NCI-H2171 treated with DMSO at 0.1 percent for 48 hours (cell line): ENCODE measurements at regions not wholly inside any gene's neighbourhood (a gene's known extent, or its start where the extent isn't known, plus 50 kb on each side); places are given as distances from the start of the nearest gene placed in this dataset.
"Not testable (repeated sequence)": the region's sequence is repeated elsewhere in the genome, so short reads cannot be mapped to it uniquely, and the experiment has no call there.

ENCODE experiments used
- DNase-seq: peaks from one replicate; lab custom pipeline; 2025; lab: John Stamatoyannopoulos, UW

DNA sequence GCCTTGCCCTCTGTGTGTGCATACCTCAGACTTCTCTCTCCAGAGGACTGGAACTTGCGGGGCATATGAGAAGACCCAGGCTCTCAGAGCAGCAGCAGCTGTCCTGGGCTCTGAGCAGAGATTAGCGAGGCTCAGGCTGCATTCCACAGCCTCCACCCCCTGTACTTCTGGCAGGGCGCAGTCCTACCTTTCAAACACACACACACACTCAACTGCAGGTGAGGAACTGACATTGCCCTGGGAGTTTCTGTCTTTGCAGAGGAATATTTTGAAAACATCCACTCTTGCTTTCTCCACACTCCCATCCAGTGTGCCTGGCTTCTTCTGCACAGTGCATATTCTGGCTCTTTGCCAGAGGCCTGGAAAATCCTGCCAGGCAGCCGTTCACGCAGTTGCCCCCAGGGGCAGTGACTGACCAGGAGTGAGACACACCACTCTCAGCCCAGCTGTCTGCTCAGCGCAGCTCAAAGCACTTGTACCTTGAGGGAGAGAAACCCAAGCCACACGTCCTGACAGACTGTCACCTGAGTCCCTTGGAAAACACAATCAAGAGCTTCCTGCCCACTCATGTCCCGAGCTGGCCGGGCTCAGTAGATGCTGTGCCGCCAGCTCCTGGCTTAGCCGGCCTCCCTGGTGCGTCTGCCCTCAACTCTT, 460.8 kb downstream of the RNF144A start:
- peak; percentile 58 for DNase-seq

DNA sequence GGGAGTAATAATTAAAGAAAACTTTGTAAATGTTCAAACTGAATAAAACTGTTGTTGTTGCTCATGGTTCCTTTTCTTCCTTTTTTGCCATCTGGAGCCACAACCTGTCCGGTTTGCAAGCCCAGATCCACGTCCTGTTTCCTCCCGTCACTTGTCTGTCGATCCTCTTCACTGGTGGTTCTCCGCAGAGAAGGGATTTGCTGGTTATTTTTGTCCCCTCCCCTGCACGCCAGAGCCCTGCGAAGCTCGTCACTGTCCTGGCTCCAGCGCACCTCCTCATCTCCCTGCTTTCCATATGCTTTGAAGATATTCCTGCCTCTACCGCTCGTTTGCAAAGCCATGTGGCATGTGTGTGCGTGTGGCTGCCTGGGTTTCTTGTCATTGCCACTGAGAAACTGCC, 461.4 kb downstream of the RNF144A start:
- DNase-seq = no peak

DNA sequence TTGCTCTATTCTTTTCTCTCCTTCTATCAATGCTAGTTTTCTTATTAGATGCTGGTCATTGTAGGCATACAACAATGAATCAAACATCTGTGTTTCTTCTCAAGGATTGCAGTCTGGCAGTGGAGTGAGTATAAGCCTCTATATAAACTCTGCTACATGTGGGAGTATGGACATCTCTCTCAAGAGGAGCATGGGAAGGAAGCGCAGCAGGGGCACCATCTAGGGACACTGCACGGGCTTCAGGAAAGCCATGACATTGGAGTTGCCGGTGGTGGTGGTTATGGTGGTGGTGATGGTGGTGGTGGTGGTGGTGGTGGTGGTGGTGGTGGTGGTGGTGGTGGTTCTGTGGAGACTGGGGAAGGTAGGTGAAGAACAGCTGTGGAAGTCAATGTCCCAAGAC, 462.6 kb downstream of the RNF144A start:
- DNase-seq = no peak

DNA sequence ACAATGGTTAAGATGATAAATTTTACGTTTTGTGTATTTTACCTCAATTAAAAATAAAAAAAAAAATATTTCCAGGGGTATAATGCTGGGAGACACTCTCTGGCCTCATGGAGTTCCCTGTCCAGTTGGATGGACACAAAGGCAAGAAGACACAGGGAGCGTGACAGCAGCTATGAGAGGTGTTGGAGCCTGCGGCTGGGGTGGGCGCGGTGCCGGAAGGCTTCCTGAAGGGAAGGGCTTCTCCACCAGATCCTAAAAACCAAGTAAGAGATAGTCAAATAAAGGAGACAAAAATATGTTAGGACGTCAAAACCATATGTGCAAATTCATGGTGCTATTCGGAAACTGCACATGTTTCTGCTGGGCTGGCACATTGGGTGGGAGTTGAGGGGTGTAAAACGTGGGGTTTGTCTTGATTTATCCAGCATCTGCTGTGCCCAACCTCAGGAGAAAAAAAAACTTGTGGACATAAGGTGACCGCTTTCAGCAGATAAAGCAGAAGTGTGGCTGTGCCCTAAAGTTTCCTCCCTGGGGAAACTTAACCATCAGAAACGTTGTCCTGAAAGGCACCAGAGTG, 467.6 kb downstream of the RNF144A start:
- no peak for DNase-seq

DNA sequence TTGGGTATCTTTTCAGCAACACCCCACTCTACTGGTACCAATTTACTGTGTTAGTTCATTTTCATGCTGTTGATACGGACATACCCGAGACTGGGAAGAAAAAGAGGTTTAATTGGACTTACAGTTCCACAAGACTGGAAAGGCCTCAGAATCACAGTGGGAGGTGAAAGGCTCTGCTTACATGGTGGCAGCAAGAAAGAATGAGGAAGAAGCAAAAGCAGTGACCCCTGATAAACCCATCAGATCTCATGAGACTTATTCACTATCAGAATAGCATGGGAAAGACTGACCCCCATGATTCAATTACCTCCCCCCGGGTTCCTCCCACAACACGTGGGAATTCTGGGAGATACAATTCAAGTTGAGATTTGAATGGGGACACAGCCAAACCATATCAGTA, 473.1 kb downstream of the RNF144A start:
- DNase-seq = not testable (repeated sequence)

DNA sequence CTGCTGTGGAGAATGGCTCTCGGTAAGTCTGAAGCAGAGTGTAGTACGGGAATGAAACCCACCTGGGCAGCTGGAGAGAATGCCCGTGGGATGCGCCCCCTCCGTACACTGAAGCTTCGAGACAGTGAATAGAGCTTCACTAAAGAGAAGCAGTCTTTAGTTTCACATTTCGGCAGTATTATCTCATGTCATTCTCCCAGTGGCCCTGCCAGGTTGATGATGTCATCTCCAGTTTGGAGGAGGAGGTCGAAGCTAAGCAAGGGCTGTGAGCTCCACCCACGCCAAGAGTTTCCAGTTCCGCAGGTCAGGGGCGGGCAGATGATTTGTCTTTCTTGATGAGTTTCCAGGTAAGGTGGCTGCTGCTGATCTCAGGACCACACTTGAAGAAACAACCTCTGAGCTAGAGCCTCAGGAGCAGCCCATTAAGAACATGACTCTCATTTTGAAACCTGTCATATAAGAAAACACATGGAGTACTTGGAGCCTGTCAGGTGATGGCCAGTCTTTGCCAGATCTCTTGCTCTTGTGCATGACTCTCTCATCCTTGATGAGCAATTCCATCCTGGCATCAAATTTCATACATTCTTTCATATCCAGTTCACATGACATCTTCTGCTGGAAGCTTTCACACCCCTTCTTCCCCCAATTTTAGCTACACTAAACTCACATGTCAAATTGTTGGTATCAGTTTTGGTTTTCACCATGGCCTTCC, 475.0 kb downstream of the RNF144A start:
- DNase-seq = no peak

DNA sequence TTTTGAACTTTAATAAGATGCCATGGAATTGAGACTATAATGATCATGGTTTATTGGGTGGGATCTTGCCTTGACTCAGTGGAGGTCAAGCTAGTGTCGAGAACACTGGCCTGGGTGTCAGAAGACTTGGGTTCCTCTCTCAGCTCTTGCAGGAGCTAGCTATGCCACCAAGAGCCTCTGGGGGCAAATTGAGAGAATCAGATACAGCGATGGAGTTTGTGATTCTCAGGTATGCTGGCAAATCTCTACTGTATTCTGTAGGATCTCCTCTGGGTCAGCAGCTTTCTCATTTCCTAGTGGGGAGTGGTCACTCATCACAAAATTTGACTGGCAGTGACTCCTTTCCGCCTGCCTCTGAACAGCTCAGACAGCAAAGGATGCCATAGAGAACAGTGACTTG, 477.0 kb downstream of the RNF144A start:
- no peak for DNase-seq

DNA sequence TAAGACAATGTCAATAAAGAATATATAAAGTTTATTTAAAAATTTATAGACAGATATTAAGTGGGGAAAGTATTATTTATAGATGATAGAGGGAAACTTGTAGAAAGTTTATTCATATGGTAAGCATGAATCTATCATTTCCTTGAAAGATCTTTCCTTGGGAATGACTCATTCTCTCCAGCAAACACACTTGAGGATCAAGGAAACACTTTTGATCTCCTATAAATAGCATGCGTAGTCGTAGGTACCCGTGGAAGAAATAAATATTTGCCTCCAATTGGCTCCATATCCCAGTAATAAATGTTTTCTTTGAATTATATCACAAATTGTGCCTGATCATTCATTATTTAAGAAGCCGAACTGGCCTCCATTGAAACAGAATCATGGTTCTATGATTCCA, 483.4 kb downstream of the RNF144A start:
- no peak for DNase-seq

DNA sequence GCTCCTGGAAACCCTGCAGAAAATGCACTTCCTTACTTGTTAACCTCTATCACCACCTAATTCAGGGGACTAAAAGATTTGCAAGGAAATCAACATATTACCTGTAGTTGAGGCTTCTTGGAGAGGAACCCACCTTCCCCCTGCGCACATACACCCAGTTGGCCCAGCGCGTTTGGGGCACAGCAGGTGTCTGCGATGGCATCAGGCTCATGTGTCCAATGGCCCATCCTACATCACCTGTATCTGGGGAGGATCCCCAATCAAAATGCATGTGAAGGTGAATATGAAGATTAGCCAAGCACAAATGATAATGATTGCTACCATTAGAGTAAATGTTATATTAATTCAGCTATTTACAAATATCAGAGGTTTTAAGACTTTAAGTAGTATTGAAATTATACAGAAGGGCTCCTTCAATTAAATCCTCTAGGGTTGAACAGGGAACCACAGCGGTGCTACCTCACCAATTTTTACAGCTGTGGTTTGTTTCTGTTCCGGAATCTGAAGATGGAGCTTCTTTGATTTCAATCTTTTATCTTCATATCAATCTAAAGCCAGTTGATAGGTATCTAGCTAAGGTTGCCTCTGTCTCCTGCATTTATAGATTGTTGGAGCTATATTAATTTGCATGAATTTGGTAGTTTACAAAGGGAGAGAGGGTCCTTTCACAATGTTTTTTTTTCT, 486.0 kb downstream of the RNF144A start:
- DNase-seq = no peak

DNA sequence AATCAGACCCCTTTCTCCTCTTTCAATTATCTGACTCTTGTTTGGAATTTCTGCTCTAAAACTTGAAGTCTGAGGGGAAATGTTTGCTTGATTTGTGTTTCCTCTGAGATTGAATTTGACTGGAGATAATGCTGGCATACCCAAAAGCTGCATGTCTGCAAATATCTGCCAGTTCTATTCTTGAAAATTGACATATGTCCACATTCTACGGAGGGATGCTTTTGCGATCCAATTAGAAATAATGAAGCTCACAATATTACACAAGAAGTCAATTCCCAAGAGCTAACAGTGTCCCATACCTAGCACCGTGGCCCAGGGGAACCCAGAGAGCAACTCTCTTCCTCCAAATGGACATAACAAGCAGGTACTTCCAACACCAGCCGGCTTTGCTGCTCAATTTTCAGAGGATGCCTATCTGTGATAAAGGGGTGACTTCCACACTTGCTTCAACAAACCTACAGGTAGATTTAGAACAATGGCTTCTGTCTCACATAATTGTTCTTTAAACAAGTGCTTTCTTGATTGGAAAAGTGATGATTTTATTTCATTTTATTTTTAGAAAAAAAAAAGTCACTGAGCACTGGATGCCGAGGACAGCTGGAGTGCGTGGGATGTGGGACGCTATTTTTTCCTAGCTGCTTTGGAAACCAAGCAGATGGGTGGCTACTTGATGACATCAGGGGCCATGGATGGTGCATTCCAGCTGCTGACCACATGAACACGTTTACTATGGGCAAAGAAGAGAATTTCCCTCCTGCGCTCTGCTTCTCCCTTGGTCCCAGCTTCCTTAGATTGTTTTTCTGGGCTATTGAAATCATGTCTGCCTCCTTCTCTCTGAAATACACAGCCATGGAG, 488.9 kb downstream of the RNF144A start:
- DNase-seq = no peak

DNA sequence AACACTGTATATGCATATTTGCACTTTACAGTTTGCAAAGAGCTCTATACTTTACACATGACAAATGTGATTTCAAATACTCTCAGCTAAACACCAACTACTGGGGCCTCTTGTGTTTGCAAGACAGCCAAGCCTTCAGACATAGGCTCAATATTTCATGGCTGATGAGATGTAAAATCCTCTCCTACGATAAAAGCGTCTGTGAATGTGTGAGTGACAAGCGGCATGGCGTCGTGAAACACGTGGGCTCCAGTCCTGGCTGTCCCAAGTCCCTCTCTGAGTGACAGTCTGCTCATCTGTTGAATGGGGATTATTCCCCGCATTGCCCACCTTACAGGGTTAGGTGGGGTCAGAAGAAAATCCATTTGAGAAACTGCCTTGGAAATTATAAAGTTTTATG, 489.8 kb downstream of the RNF144A start:
- no peak for DNase-seq

DNA sequence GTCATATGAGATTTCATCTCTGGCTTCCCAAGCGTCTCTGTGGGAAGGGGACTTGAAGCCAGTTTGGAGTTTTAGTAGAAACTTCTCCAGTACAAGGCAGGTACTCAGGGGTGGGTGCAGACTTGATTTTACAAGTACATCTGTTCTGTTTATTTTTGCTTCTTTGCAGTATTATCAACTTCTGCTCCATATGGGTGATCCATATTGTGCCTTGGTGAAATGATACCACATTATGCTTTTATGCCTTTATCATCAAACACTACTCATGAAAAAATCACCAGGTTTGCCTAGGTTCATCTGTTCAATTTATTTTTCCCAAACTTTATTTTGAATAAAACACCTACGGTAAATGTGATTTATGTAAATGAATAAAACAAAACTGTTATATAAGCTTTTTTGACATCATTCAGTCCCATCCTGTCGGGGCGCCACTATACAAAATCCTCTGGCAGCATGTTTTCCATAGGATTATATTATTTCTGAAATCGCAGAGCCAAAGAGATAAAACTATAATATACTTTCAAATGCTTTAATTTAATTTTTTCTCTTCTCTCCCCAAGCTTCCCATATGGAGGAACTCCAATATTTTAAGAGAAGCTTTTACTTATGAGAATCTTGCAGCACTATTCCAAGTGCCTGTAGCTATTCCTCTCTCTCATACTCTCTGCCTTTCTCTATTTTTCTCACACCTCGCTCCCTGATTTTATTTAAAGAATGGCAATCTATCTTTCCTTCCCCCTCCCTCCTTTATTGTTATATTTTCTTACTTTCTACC, 490.9 kb downstream of the RNF144A start:
- DNase-seq = peak; percentile 30

DNA sequence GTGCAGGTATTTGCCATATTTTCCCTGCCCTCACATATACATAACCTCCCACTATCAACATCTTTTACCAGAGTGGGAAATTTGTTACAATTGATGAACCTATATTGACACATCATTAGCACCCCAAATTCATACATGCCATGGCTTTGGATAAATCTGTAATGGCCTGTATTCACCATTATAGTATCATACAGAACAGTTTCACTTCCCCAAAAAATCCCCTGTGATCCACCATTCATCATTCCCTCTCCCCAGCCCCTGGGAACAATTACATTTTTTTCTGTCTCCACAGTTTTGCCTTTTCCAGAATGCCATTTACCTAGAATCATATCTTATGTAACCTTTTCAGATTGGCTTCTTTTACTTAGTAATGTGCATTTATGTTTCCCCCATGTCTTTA, 494.5 kb downstream of the RNF144A start:
- DNase-seq = no peak

DNA sequence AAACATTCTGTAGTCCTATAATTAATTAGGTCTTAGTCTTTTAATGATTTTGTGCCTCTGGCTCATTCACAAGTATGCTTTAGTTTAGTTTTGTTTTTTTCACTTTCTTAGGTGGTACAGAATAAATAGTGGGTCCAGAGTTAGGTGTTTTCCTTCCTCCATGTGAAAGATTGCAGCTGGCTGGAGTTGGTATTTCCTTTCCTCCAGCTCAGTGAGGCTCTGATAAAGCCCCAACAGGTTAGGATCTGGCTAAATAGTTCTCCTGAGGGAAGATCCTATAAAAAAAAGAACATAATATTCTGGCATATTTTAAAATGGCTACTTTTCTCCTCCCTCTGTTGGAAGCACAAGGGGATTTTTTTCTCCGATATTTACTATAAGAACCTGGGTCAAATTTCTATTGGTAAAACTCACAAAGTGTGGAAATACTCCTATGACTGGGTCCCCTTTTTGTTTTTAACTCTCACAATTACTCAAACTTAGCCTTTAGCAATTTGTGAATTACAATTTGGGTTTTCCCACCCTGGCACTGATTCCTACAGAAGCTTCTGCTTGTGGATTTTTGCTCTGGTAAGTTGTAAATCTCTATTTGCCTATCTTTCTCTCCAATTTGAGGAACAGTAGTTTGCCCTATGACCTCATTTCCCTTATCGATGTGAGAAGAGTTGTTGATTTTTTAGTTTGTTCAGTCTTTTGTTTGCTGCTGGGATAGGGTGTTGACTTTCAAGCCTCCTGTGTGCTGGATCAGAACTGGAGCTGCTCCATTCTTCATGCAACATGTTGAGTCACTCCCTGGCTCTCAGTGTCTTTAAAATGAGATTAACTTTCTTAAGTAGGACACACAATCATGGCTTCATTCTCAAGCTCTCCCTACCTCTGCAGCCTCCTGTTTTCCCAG, 500.9 kb downstream of the RNF144A start:
- DNase-seq = no peak

DNA sequence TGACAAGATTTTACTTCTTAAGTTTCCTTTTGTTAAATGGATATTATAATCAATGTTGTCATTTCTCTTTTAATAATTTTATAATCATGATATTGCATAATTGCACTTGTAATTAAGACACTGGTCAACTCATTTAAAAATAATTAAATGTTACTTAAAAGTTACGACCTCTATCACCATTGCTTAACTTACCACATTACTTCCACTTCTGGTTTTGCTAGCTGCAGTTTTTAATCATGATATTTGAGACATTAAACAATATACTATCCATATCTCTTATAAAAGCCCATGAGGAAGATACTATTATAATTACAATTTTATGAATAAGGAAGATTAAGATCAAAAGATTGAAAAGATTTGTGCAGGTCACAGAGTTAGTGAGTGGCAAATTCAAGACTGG, 502.0 kb downstream of the RNF144A start:
- no peak for DNase-seq

DNA sequence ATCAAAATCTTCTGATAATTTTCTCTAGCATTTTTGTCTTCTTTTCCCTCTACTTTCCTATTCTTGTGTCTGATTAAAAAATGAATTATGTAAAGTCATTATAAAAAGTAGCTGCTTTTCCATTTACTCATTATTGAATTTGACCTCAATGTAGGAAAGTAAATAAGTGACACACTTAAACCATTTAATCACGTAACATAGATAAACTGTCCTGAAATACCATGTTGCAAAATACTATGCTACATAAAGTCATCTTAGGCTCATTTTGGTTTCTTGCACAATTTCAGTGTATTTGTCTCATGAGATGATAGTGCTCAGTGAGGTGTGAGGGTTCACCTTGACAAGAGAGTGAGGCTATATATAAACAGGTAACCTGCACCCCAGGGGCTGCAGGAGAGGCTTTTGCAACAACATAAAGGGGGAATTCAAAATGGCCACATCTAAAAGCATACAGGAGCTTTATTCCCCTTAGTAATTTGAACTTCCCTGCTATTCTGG, 502.7 kb downstream of the RNF144A start:
- no peak for DNase-seq

DNA sequence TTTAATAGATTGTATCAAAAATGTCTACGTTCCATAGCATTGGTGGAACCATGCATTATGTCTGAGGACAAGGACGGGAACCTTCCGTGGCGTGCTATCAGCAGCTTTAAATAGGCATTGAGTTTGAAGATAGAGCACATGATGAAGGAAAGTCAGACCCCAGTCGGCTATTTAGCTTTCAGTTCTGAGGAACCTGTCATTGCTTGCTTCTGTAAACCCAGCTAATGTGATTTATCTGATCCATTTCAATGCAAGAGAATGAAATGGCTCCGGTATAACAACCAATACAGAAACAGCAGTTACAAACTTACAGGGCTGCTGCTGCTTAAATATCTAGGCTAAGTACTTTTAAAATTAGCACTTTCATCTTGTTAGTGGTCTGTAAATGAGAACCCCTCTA, 503.3 kb downstream of the RNF144A start:
- no peak for DNase-seq

DNA sequence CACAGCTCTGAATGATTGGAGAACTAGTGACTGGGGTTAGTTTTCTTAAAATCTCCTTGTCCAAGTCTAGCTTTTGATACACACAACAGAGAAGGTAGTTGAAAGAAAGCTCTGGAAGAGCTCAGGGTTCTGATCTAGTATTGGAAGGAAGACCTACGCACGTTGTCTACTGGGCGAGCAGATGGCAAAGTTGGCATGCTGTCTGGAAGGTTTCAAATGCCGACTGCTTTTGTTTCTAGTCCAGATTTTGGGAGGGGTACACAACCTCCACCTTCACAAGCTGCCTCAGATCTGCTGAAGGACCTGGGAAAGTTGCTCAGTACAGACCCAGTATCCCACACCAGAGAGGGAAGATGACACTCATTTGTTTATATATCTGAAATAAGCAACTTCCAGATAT, 507.3 kb downstream of the RNF144A start:
- peak; percentile 77 for DNase-seq

DNA sequence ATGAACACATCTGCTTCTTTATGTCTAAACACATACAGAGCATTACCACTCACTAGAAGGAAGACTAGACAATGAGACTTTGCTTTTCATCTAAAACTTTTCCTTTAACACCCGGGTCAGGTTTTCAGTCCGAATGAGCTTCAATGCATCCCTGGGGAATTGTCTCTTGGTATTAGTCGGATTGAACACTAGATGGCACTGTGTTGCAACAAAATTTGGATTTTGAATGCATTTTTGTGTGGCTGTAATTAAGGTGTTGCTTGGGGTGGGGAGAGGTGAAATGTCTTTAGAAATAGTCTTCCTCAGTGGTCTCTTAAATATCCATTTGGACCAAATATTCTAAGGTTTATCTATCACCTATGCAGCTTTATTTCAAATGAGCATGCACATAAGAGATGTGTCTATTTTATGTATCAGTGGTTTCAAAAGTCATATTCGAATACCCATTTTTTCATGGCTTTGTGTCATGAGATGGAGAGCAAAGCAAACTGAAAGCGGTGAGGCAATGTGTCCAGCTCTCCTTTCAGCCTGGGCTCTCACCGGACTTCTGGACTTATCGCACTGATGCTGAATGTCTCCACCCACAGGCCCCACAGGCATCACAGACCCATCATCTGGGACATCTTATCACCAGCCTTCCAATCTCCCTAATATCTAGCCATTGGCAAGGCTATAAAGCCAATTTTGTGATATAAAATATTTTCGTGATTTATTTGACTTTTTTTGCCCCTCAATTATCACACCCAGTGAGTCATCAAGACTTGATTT, 510.3 kb downstream of the RNF144A start:
- DNase-seq = peak; percentile 92
